Pulmonary artery endothelial cell (primary cell): ENCODE measurements at regions not wholly inside any gene's neighbourhood (a gene's known extent, or its start where the extent isn't known, plus 50 kb on each side); places are given as distances from the start of the nearest gene placed in this dataset.

Experiments
- DNase-seq: peaks from one replicate; pipeline ENCODE4 v3.0.0-alpha.2; 2011; ENCODE audit warnings: low read depth, low spot score

GRCh38 chr9:118177241-118177640 lies 473.0 kb downstream of the TLR4 start:
- DNase-seq: no peak

GRCh38 chr9:118183576-118183975 lies 479.4 kb downstream of the TLR4 start:
- DNase-seq: no peak

- DNase-seq: no peak
Measured at GRCh38 chr9:118187408-118187807, 483.2 kb downstream of the TLR4 start.

DNA sequence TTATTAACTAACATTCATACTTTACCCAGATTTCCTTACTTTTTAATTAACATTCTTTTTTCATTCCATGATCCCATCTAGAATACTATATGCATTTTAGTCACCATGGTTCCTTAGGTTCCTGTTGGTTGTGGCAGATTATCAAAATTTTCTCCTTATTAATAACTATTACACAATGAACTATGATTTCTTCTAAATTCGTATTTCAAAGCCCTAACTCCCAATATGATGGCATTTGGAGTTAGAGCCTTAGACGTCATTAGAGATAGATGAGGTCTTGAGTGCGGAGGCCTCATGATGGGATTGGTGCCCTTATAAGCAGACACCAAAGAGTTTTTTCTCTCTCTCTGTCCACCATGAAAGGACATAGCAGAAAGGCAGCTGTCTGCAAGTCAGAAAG lies 485.4 kb downstream of the TLR4 start:
- no peak for DNase-seq

- no peak for DNase-seq
Measured at GRCh38 chr9:118192807-118193206, 488.6 kb downstream of the TLR4 start.

DNA sequence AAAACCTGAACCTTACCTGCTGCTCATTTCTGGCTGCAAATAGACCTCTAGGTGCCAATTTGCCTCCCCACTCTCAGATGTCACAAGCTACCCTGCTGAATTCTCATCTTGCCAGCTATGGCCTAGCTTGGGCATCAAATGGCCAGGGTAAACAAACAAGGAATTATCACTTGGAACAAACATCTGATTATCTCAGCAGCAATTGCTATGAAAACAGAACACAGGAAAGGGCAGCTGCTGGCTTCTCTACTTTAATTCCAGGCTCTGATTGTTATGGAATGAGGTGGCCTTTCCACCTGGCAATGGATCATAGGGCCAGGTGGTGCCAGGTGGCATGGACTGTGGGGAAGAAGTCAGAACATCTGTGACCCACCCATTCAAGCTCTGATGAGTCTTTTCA lies 505.1 kb downstream of the TLR4 start:
- DNase-seq: no peak

DNA sequence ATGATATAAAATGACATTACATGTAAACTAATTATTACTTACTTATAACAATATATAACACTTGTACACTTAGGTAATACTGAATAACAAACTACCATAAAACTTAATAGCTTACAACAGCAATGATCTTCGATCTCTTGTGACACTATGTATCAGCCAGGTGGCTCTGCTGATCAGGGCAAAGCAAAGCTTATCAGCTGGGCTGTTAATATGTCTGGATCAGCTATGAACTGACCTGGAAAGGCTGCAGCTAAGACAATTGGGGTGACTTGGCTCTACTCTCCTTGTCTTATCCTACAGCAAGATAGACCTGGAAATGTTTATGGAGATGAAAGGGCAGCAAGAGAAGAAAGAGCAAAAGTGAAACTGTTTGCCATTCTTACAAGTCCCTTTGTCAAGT lies 511.3 kb downstream of the TLR4 start:
- no peak for DNase-seq

DNA sequence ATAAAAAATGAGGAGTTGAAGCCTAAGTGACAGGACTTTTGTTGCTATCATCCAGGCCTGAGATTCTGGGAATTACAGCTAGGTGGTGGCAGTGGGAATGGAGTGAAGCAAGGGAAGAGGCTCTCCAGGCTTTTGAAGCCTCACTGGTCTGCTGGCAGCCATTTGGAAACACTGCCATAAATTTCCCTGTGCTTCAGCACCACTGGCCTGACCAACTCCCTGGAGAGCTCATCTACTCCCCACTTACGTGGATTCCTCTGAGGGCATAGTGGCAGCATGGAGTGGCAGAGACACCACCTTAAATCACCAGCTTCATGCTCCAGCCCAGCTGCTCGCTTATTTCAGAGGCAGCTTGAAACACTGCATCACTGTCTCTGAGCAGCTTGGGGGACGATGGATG lies 518.2 kb downstream of the TLR4 start:
- DNase-seq: no peak

- no peak for DNase-seq
Measured at GRCh38 chr9:118223111-118223510, 518.9 kb downstream of the TLR4 start.

GRCh38 chr9:118230329-118230728 lies 526.1 kb downstream of the TLR4 start:
- DNase-seq: no peak

DNA sequence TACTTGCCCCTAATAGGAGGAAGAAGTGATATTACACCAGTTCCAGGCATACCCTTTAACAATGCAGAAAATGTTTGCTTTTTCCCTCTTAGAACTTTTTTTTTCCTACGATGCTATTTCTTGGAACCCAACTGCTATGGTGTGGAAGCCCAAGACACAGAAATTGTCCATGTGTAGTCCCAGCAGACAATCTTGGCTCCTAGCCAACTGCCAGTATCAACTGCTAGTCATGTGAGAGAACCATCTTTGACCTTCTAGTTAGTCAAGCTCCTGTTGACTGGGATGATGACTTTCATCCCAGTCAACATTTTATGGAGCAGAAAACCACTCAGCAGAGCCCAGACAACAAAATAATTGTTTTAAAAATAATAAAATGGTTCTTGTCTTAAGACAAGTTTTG lies 532.4 kb downstream of the TLR4 start:
- no peak for DNase-seq

DNA sequence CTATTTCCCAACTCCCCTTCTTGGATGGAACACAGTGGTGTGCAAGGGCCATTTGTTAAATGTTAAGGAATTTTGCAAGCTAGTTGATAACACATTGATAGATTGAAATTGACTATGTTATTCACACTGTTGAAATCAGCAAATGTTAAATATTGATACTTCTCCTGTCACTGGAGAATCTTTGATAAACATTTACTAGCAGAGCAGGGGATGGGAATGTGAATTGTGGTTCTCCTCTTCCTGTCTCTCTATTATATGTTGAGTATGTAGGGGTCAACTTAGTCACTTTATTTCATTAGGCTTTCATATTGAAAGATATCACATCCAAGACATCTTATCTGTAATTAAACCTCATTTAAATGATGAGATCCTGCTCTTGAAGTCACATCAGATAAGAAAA lies 533.9 kb downstream of the TLR4 start:
- DNase-seq: no peak

DNA sequence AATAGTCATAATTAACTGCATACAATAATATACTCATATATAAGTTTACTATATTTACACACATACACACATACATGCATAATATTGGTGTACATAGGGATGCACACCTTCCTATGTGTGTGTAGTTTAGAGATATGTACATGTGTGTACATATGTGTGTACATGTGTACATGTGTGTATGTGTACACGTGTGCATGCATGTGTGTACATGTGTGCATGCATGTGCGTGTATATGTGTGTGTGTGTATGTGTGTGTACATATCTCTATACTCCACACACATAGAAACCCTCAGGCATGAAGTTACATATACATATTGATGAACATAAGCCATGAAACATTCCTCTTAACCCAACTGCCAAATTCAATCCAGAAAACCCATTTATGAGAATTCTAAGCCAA lies 547.8 kb downstream of the TLR4 start:
- no peak for DNase-seq

- no peak for DNase-seq
Measured at GRCh38 chr9:118262191-118262590, 558.0 kb downstream of the TLR4 start.

GRCh38 chr9:118263949-118264348 lies 559.7 kb downstream of the TLR4 start:
- DNase-seq: no peak

GRCh38 chr9:118268046-118268445 lies 563.8 kb downstream of the TLR4 start:
- DNase-seq: no peak

GRCh38 chr9:118269623-118270022 lies 565.4 kb downstream of the TLR4 start:
- no peak for DNase-seq

DNA sequence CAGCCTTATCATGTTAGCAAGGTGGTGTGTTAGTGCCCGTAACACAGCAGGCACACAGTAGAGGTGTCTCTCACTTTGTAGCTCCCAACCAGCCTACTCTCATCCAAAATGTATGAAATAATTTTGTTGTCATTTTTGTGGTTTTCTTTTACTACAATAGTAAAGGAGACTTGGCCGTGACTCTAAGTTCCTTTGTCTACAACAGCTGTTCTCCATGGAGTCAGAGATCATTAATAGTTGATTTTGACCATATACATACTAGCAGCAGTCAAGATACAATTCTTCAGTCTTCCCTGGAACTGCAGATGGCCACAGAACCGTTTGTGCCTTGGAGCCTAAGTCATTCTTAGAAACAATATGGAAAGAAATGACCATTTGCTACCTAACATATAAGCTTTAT lies 567.1 kb downstream of the TLR4 start:
- no peak for DNase-seq

- no peak for DNase-seq
Measured at GRCh38 chr9:118271936-118272335, 567.7 kb downstream of the TLR4 start.

DNA sequence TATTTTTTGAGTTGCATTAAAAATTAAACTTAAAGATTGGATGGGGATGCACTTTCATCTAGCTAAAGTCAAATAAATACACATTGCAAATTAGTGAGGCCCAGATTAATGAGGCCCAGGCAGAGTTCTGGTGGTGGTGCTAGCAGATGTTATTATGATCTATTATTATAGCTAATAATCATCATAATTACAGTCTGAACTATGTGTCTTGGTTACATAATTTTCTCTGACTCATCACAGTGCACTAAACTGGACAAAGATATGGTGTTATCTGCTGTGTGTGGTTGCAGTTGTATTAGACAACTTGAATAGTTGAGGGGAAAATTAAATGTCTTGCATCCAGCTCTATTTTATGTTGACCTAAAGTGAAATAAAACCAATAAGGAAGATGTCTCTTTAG lies 568.8 kb downstream of the TLR4 start:
- DNase-seq: no peak

DNA sequence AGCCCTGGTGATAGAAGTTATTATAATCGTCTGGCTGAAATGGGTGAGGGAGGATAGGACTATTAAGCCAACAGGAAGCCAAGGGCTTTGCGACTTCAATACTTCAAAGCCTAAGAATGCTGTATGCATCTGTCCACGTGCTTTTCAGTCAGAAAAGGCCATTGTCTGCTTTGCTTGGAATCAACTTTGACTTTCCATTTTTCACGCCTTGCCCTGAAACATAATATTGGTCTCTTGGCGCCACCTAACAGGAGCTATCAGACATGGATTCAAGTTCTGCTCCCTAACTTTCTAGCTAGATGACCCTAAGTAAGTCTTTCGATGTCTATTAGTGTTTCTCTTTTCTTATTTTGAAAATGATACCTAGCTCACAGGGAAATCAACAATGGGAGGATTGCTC lies 572.6 kb downstream of the TLR4 start:
- no peak for DNase-seq

DNA sequence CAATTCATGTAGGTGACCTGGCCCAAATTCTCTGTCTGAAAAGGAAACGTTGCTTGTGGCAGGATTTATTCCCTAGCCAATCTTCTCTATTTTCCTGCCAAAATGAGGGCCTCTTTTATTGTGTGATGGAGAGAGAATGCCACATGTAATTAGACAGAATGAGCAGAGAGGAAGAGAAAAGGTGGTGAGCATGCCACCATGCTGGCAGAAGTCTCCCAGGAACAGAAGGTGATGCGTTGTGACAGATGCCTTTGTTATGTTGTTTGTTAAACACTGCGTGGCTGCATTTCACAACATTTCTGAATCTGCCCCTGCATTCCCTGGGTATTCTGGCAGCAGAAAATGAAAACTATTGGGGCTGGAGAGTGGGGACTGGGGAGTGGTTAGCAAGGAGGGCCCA lies 577.6 kb downstream of the TLR4 start:
- no peak for DNase-seq

DNA sequence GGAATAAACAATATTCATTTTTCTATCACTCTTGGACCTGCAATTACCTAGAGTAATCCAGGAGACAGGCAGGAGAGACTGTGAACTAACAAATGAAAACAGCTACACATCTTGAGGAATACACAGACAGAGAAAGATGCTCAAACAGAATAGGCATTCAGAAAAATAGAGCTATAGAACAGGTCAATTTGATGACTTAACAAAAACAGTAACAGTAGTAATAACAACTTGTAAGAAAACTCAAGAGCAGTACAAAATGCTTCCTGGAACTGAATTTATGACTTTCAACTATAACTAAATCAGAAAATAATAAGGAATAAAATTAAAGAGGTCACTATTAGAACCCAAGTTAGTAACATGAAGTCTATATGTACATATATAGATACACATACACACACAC lies 579.3 kb downstream of the TLR4 start:
- DNase-seq: no peak

DNA sequence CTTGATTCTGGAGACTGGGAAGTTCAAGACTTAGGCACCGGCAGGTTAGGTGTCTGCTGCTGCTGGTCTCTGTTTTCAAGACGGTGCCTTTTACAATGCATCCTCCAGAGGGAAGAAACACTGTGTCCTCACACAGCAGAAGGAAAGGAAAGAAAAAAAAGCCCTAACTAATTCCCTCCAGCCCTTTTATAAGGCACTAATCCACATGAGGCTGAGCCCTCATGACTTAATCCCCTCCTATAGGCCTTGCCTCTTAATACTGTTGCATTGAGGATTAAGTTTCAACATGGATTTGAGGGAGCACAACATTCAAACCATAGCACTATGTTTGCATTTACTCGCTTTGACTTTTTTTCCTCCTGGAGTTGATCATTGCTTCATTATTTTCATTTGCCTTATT lies 585.9 kb downstream of the TLR4 start:
- no peak for DNase-seq

DNA sequence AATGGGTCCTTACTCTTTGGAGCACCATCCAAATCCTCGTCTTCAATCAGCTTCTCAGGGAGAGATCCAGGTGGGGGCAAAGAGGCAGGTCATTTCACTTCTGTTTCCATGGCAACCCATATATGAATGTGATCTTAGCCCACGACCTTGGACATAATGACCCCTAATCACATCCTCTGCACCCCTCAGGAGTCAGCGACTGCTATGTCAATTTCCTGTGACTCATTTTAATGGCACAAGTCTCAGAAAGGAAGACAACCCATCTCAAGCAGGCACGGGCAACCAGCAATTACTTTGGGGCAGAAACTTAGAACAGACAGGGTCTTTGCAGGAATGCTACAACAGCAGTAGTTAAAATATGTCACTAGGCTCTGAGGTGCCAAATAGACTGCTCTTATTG lies 591.2 kb downstream of the TLR4 start:
- DNase-seq: no peak
